GM21423 (cell line): ENCODE measurements at regions not wholly inside any gene's neighbourhood (a gene's known extent, or its start where the extent isn't known, plus 50 kb on each side); places are given as distances from the start of the nearest gene placed in this dataset.

Experiments
- ATAC-seq: cut with Tn5 transposase; IDR thresholded peaks from one replicate; pipeline ENCODE4 v1.9.1; 2021; ENCODE audit warnings: mild to moderate bottlenecking, moderate library complexity; ENCODE audit not compliant: unreplicated experiment

- no peak for ATAC-seq
These were observed 605.5 kb downstream of the EPHA4 start for GRCh38 chr2:220966636-220967035.

GRCh38 chr2:220969348-220969747 lies 602.8 kb downstream of the EPHA4 start:
- ATAC-seq: no peak

- no peak for ATAC-seq
These were observed 591.0 kb downstream of the EPHA4 start for GRCh38 chr2:220980966-220981675.

- no peak for ATAC-seq
These were observed 590.2 kb downstream of the EPHA4 start for GRCh38 chr2:220981926-220982325.

GRCh38 chr2:220985561-220985960 lies 586.5 kb downstream of the EPHA4 start:
- no peak for ATAC-seq

- no peak for ATAC-seq
These were observed 584.3 kb downstream of the EPHA4 start for GRCh38 chr2:220987839-220988238.

- ATAC-seq: no peak
These were observed 580.1 kb downstream of the EPHA4 start for GRCh38 chr2:220991972-220992371.

- no peak for ATAC-seq
These were observed 577.3 kb downstream of the EPHA4 start for GRCh38 chr2:220994846-220995245.

- no peak for ATAC-seq
These were observed 576.5 kb downstream of the EPHA4 start for GRCh38 chr2:220995581-220995980.

GRCh38 chr2:220998156-220998555 lies 573.9 kb downstream of the EPHA4 start:
- no peak for ATAC-seq

GRCh38 chr2:220999356-220999755 lies 572.7 kb downstream of the EPHA4 start:
- ATAC-seq: no peak

GRCh38 chr2:221001381-221001801 lies 570.7 kb downstream of the EPHA4 start:
- no peak for ATAC-seq

- ATAC-seq: no peak
These were observed 569.9 kb downstream of the EPHA4 start for GRCh38 chr2:221002101-221002685.

- no peak for ATAC-seq
These were observed 566.8 kb downstream of the EPHA4 start for GRCh38 chr2:221005338-221005737.

GRCh38 chr2:221006084-221006483 lies 566.0 kb downstream of the EPHA4 start:
- no peak for ATAC-seq

- ATAC-seq: no peak
These were observed 555.6 kb downstream of the EPHA4 start for GRCh38 chr2:221016551-221016950.

- no peak for ATAC-seq
These were observed 553.8 kb downstream of the EPHA4 start for GRCh38 chr2:221018262-221018661.

- no peak for ATAC-seq
These were observed 552.4 kb downstream of the EPHA4 start for GRCh38 chr2:221019668-221020067.

GRCh38 chr2:221022554-221022953 lies 549.5 kb downstream of the EPHA4 start:
- ATAC-seq: no peak

- ATAC-seq: peak; percentile 74
These were observed 546.7 kb downstream of the EPHA4 start for GRCh38 chr2:221025398-221025797.

GRCh38 chr2:221034026-221034701 lies 537.9 kb downstream of the EPHA4 start:
- ATAC-seq: no peak

- ATAC-seq: no peak
These were observed 537.1 kb downstream of the EPHA4 start for GRCh38 chr2:221034973-221035372.
